Stimulated activated naive CD8-positive, alpha-beta T cell treated with anti-CD3 and anti-CD28 coated beads, Interleukin-15, amount 100 ng/mL, for 72 hours (primary cell): ENCODE measurements at regions not wholly inside any gene's neighbourhood (a gene's known extent, or its start where the extent isn't known, plus 50 kb on each side); places are given as distances from the start of the nearest gene placed in this dataset.
A peak's percentile ranks its signal among the peaks of the same experiment; 100 is the strongest.
"Not testable (repeated sequence)": the region's sequence is repeated elsewhere in the genome, so short reads cannot be mapped to it uniquely, and the experiment has no call there.

ENCODE experiments used
- ATAC-seq: fragments of 150-1000 bp; cut with Tn5 transposase; 2 replicates; pipeline ENCODE4 v1.10.0; 2021; ENCODE audit warnings: mild to moderate bottlenecking, moderate library complexity
- DNase-seq, 2 donors: peaks; one replicate each; pipeline ENCODE4 v3.0.0; 2021 to 2022
- H3K27ac Mint-ChIP-seq, 2 donors: one replicate each; pipeline ENCODE4 v1.8.0; 2022; ENCODE audit warnings: mild to moderate bottlenecking in 2 of 2, mixed read lengths in 2 of 2, moderate library complexity in 2 of 2
- H3K27me3 Mint-ChIP-seq: one replicate; pipeline ENCODE4 v1.8.0; 2022; ENCODE audit warnings: mixed read lengths
- H3K4me1 Mint-ChIP-seq: one replicate; pipeline ENCODE4 v1.8.0; 2022; ENCODE audit warnings: mild to moderate bottlenecking, mixed read lengths
- H3K4me3 Mint-ChIP-seq, 2 donors: one replicate each; pipeline ENCODE4 v1.8.0; 2022; ENCODE audit warnings: mild to moderate bottlenecking in 2 of 2, mixed read lengths in 2 of 2, moderate library complexity in 1 of 2
- H3K9me3 Mint-ChIP-seq, 2 donors: one replicate each; pipeline ENCODE4 v1.8.0; 2022; ENCODE audit warnings: mixed read lengths in 2 of 2

DNA sequence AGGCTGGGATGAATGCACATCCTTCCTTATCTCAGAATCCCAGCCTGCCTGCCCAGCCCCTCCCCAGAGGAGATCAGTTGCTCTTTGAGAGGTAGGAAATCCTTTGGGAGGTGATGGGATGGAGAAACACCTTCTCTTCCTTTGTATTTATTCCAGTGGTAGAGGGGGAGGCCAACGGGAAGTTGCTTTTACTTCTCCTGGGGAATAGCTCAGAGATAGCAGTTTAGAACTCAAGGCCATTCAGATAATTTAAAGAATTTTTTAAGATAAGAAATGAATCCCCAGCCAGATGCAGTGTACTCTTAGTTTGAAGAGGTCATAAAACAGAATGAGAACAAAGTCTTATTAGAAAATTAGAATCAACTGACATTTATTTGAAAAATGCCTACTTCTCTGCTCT is 67.4 kb upstream of the PPM1B start:
- Mint-ChIP-seq H3K27me3 (no peaks in the 10 kb centered on the region), H3K9me3 (no peaks in the 10 kb centered on the region), H3K4me1 (peaks cover 8% of the 10 kb centered on the region), H3K27ac (no peak overlapping the region), H3K4me3 (no peak overlapping the region)
- DNase-seq: no peak
- ATAC-seq: no peak

DNA sequence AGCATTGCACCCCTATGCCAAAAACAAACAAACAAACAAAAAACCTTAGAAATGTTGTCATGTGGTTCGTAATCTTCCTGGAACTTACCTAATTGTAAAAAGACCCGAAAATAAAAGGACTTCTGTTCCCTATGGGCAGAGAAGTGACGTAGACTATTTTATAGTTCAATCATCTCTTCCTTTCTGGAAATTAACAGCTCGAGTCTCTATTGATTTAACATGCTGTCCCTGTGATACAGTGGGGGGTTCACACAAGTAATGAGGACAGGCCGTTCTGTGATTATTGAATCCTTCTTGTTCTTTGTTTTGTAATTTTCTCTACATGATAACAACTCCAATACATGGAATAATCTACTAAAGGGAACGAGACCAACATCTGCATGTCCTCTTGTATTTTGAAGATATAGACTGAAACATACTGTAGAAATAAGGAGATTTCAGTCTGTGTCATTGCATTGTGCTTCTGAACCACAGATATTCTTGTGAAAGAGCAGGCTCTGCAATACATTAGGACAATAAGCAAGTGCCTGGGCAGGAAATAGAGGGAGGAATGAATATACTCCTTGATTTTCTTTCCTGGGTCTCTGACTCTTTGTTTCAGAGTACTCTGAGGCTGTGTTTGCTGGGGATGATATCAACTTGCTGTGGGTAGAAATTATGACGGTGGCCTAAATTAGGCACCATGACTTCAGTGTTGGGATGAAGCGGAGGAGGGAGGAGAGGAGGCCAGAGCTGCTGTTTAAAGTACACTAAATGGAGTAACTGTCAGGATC is 65.7 kb upstream of the PPM1B start:
- ATAC-seq (no peak), DNase-seq (no peak)
- Mint-ChIP-seq H3K27me3 (no peaks in the 10 kb centered on the region), H3K4me3 (no peak overlapping the region), H3K9me3 (no peaks in the 10 kb centered on the region), H3K4me1 (peaks cover 14% of the 10 kb centered on the region), H3K27ac (no peak overlapping the region)

GRCh38 chr2:44103639-44104038 is 65.0 kb upstream of the PPM1B start:
- no peaks in the 10 kb centered on the region for H3K9me3 Mint-ChIP-seq
- ATAC-seq: no peak
- no peaks in the 10 kb centered on the region for H3K27me3 Mint-ChIP-seq
- peaks cover 10% of the 10 kb centered on the region for H3K4me1 Mint-ChIP-seq
- DNase-seq: no peak
- no peak overlapping the region for H3K4me3 Mint-ChIP-seq
- H3K27ac Mint-ChIP-seq: no peak overlapping the region

GRCh38 chr2:44104855-44105271 is 63.8 kb upstream of the PPM1B start:
- no peak for ATAC-seq
- Mint-ChIP-seq H3K4me1 (peaks cover 10% of the 10 kb centered on the region), H3K27ac (no peak overlapping the region), H3K27me3 (no peaks in the 10 kb centered on the region), H3K9me3 (no peaks in the 10 kb centered on the region), H3K4me3 (no peak overlapping the region)
- no peak for DNase-seq

DNA sequence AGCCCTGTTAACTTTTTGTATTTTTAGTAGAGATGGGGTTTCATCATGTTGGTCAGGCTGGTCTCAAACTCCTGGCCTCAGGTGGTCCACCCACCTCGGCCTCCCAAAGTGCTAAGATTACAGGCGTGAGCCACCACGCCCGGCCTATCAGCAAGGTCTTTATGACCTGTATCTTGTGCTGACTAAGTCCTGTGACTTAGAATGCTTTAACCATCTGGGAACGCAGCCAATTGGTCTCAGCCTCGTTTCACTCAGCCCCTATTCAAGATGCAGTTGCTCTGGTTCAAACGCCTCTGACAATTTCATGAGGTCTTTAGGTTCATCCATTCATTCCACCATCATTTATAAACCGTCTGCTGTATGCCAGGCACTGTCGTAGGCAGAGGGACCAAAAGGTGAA is 62.2 kb upstream of the PPM1B start:
- H3K27me3 Mint-ChIP-seq, ATAC-seq: not testable (repeated sequence)

DNA sequence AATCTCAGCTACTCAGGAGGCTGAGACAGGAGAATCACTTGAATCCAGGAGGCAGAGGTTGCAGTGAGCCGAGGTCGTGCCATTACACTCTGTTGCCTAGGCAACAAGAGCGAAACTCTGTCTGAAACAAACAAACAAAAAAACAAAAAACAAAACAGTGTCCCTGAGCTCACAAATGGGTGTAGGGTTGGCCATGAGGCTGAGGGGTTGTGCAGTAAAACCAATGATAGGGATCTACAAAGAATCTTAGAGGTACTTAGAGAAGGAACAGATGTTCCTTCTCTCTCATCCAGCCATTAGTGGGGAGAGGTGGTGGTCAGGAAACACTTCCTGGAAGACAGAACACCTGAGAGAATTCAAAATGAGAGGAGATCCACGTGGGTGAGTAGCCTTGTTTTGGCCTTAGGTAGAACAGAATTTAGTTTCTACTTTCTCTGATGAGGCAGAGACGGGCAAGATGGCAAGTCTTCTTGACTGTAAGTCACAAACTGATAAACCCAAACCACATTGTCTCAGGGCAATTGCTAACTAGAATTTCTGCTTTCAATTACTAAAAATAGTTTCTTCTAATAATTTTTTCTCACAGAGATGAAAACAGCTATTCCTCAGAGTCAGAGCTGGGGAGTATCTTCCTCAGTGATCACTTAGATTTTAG is 61.5 kb upstream of the PPM1B start:
- Mint-ChIP-seq H3K27ac (no peak overlapping the region), H3K27me3 (no peaks in the 10 kb centered on the region)
- no peak for ATAC-seq

More for the DNA sequence above, 62.2 kb upstream of the PPM1B start:
- H3K27ac Mint-ChIP-seq, DNase-seq, H3K4me3 Mint-ChIP-seq, H3K9me3 Mint-ChIP-seq, H3K4me1 Mint-ChIP-seq: not testable (repeated sequence)

GRCh38 chr2:44107974-44108373 is 60.7 kb upstream of the PPM1B start:
- H3K27ac Mint-ChIP-seq: no peak overlapping the region
- ATAC-seq (no peak), DNase-seq (no peak)
- no peak overlapping the region for H3K4me3 Mint-ChIP-seq
- H3K9me3 Mint-ChIP-seq: no peaks in the 10 kb centered on the region
- H3K27me3 Mint-ChIP-seq: no peaks in the 10 kb centered on the region
- peaks cover 10% of the 10 kb centered on the region for H3K4me1 Mint-ChIP-seq

More for the DNA sequence above, 61.5 kb upstream of the PPM1B start:
- Mint-ChIP-seq H3K9me3 (no peaks in the 10 kb centered on the region), H3K4me1 (peaks cover 10% of the 10 kb centered on the region), H3K4me3 (no peak overlapping the region)
- DNase-seq: no peak

DNA sequence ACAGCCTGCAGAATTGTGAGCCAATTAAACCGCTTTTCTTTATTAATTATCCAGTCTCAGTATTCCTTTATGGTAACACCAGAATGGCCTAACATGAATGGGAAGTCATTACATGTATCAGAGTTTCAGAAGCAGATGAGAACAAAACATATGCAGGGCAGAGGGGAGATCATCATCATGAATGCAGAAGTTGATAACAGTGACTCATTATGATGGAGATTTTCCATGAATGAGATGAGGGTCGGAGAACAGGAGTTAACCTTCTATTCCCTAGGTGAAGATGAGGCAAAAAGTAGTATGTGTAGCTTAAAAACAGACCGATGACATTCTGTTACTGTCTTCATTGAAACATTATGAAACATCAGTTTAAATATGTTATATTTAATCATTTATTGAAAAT is 59.5 kb upstream of the PPM1B start:
- no peaks in the 10 kb centered on the region for H3K27me3 Mint-ChIP-seq
- ATAC-seq: no peak
- no peaks in the 10 kb centered on the region for H3K9me3 Mint-ChIP-seq
- peaks cover 10% of the 10 kb centered on the region for H3K4me1 Mint-ChIP-seq
- no peak overlapping the region for H3K27ac Mint-ChIP-seq
- no peak for DNase-seq
- H3K4me3 Mint-ChIP-seq: no peak overlapping the region

DNA sequence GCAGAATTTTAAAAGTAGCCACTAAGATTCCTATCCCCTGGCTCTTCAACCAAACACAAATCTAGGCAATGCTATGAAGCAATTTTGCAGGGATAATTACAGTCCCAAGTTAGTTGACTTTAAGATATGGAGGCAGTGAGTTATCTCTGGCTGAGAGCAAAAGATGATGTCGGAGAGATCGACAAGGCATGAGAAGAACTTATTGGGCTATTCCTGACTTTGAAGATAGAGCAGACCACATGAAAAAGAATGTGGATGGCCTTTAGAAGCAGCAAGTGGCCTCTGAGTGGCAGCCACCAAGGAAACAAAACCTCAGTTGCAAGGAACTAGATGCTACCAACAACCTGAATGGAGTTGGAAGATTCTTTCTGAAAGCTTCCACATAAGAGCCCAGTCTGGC is 58.2 kb upstream of the PPM1B start:
- DNase-seq (no peak), ATAC-seq (no peak)
- Mint-ChIP-seq H3K9me3 (no peaks in the 10 kb centered on the region), H3K27me3 (no peaks in the 10 kb centered on the region), H3K4me3 (no peak overlapping the region), H3K4me1 (peaks cover 10% of the 10 kb centered on the region), H3K27ac (peak overlapping the region in 1 of 2 donors; percentile 59)

GRCh38 chr2:44112096-44112495 is 56.6 kb upstream of the PPM1B start:
- no peak overlapping the region for H3K27ac Mint-ChIP-seq
- no peaks in the 10 kb centered on the region for H3K27me3 Mint-ChIP-seq
- DNase-seq (no peak), ATAC-seq (no peak)
- H3K4me1 Mint-ChIP-seq: peaks cover 8% of the 10 kb centered on the region
- H3K4me3 Mint-ChIP-seq: no peak overlapping the region
- no peaks in the 10 kb centered on the region for H3K9me3 Mint-ChIP-seq

DNA sequence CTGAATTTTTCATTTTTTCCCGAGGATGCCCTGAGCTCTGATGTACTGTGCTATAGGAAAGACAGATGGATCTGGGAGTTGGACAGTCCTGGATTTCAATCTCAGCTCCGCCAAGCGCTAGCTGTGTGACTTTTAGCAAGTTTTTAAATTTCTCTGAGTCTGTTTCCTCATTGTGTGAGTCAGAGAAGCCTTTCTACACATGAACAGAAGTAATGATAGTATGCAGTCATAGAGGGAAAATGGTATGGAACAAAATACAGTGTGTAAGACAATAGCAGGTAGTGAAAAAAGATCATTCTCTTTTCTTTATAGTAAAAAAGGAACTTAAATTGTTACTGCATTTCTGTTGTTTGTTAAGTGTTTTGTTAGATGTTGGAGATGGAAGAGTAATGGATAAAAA is 52.4 kb upstream of the PPM1B start:
- H3K4me1 Mint-ChIP-seq: peaks cover 7% of the 10 kb centered on the region
- H3K27ac Mint-ChIP-seq: no peak overlapping the region
- no peak for DNase-seq
- ATAC-seq: no peak
- H3K9me3 Mint-ChIP-seq: no peaks in the 10 kb centered on the region
- no peaks in the 10 kb centered on the region for H3K27me3 Mint-ChIP-seq
- H3K4me3 Mint-ChIP-seq: no peak overlapping the region

DNA sequence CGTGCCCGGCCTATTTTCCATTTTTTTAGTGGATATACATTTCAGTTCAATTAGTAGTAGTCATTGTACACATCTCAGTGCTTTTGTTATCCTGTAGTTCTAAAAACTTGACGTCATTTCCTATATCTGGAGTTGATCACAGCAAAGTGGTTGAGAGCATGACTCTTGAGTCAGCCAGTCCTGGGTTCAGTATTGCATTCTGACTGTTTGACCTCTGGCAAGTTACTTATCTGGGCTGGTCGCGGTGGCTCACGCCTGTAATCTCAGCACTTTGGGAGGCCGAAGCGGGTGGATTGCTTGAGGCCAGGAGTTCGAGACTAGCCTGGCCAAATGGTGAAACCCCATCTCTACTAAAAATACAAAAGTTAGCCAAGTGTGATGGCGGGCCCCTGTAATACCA is 50.4 kb upstream of the PPM1B start:
- Mint-ChIP-seq H3K27ac (peak overlapping the region in 1 of 2 donors; percentile 42), H3K4me3 (no peak overlapping the region), H3K9me3 (no peaks in the 10 kb centered on the region), H3K4me1 (peaks cover 7% of the 10 kb centered on the region), H3K27me3 (no peaks in the 10 kb centered on the region)
- DNase-seq (no peak), ATAC-seq (peak; percentile 40)
